Panc1 (cell line): ENCODE measurements at regions not wholly inside any gene's neighbourhood (a gene's known extent, or its start where the extent isn't known, plus 50 kb on each side); places are given as distances from the start of the nearest gene placed in this dataset.

Source experiments
- ATAC-seq: fragments of 200-7000 bp; cut with Tn5 transposase; 2 replicates; pipeline ENCODE4 v1.9.1; 2020; ENCODE audit warnings: mild to moderate bottlenecking, moderate library complexity
- BruUV-seq: library from RNA; stranded (reverse); fragments of 400-500 nt; replicated peaks from 2 replicates; lab custom pipeline; 2021; lab: Mats Ljungman, UMichigan
- CTCF ChIA-PET: fragments of 300-600 bp; sonication (Branson Sonifier 250); formaldehyde crosslinking; loops from one replicate; lab custom pipeline; 2022; ENCODE audit warnings: antibody characterized with exemption; lab: Charles Lee
- POLR2A ChIA-PET: fragments of 300-600 bp; sonication (Branson Sonifier 250); formaldehyde crosslinking; loops from one replicate; lab custom pipeline; 2022; ENCODE audit warnings: antibody characterized with exemption; lab: Charles Lee
- DNase-seq: peaks from one replicate; pipeline ENCODE4 v3.0.0-alpha.2; 2010; ENCODE audit warnings: low read depth, low spot score
- H3K27ac ChIP-seq: 2 replicates; pipeline ENCODE4 v1.5.1; 2011; ENCODE audit warnings: mild to moderate bottlenecking, low read length, inconsistent platforms
- H3K27me3 ChIP-seq: fragments of 200-500 bp; sonication (Bioruptor generic); 2 replicates; pipeline ENCODE4 v1.6.0; 2014; ENCODE audit warnings: low read length, inconsistent platforms; ENCODE audit not compliant: control insufficient read depth, insufficient read depth
- H3K36me3 ChIP-seq: fragments of 200-500 bp; sonication (Bioruptor generic); 2 replicates; pipeline ENCODE4 v1.5.1; 2014; ENCODE audit warnings: inconsistent platforms, mild to moderate bottlenecking, low read length, moderate library complexity; ENCODE audit not compliant: control insufficient read depth, insufficient read depth
- H3K4me1 ChIP-seq: 2 replicates; pipeline ENCODE4 v1.5.1; 2011; ENCODE audit warnings: inconsistent platforms, mild to moderate bottlenecking, low read length, moderate library complexity; ENCODE audit not compliant: control insufficient read depth, insufficient read depth
- H3K4me3 ChIP-seq, 2 experiments: 2 replicates each; pipeline ENCODE4 v1.5.1; 2011 to 2012; ENCODE audit warnings: low read depth in 2 of 2, low read length in 2 of 2, mild to moderate bottlenecking in 2 of 2, inconsistent platforms in 1 of 2, moderate library complexity in 1 of 2
- H3K9me3 ChIP-seq: fragments of 200-500 bp; sonication (Bioruptor generic); 2 replicates; pipeline ENCODE4 v1.5.1; 2014; ENCODE audit warnings: low read depth, mild to moderate bottlenecking, inconsistent platforms, low read length, moderate library complexity; ENCODE audit not compliant: control insufficient read depth, insufficient read depth
- POLR2AphosphoS5 ChIP-seq: IDR thresholded peaks from 2 replicates; pipeline ENCODE4 v1.6.1; 2012; ENCODE audit warnings: mild to moderate bottlenecking, low read depth, low read length, moderate library complexity
- REST ChIP-seq, 2 experiments: IDR thresholded peaks; 2 replicates each; pipeline ENCODE4 v1.6.1; 2011 to 2012; ENCODE audit warnings: low read depth in 2 of 2, control low read depth in 1 of 2, low read length in 1 of 2, mild to moderate bottlenecking in 1 of 2, moderate library complexity in 1 of 2; ENCODE audit not compliant: insufficient read depth in 1 of 2
- SIN3A ChIP-seq: IDR thresholded peaks from 2 replicates; pipeline ENCODE4 v1.6.1; 2012; ENCODE audit warnings: low read depth, mild to moderate bottlenecking, low read length, moderate library complexity, borderline replicate concordance; ENCODE audit not compliant: insufficient read depth
- TCF7L2 ChIP-seq: IDR thresholded peaks from 2 replicates; pipeline ENCODE4 v1.6.1; 2011; ENCODE audit warnings: mild to moderate bottlenecking, low read depth, low read length, inconsistent platforms
- in situ Hi-C: cut with HindIII; loops from 2 replicates; pipeline ENCODE4 v1.10.0; 2016; ENCODE audit warnings: low sequenced_read_pairs, low pct_unique_long_range_greater_than_20kb
- intact Hi-C: fragments of 100-400 bp; cut with micrococcal nuclease; formaldehyde crosslinking; loops from one replicate; pipeline ENCODE4 v1.10.0; 2022; ENCODE audit not compliant: unreplicated experiment
- TF ChIP-seq, protein P1 (sequence below): fragments of 450-650 bp; IDR thresholded peaks from 2 replicates; pipeline ENCODE4 v1.5.1; 2017; ENCODE audit warnings: mild to moderate bottlenecking

DNA sequence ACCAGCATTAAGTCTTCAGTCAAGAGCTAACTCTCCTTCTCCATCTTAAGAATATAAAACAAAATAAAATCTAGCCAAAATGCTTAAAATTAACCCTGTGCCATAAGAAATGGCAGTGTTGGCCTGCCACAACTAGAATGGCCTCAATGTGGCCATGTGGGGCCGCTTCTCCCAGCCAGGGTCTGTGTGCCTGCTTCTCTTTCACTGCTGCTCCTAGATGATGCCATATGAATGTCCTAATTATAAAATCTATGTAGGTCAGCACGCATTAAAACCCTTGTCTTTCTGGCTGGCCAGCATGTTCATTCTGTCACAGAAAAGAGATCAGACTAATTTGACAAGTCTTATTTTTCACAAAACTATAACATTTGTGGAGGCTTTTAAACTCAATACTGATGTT, 102.6 kb downstream of the C6orf118 start:
- CTCF ChIA-PET, result no interaction called here
- H3K27me3 ChIP-seq, result no peaks in the 10 kb centered on the region
- in situ Hi-C loops (no loop called here), intact Hi-C loops (no loop called here)
- H3K4me3 ChIP-seq, result no peak overlapping the region
- POLR2A ChIA-PET, result no interaction called here
- no peaks in the 10 kb centered on the region for H3K9me3 ChIP-seq
- no peak overlapping the region for H3K27ac ChIP-seq
- ATAC-seq, result no peak
- H3K4me1 ChIP-seq, result no peaks in the 10 kb centered on the region
- BruUV-seq, result no TSS peak
- no peak for TF ChIP-seq TCF7L2
- no peak for TF ChIP-seq SIN3A
- TF ChIP-seq, protein P1, sequence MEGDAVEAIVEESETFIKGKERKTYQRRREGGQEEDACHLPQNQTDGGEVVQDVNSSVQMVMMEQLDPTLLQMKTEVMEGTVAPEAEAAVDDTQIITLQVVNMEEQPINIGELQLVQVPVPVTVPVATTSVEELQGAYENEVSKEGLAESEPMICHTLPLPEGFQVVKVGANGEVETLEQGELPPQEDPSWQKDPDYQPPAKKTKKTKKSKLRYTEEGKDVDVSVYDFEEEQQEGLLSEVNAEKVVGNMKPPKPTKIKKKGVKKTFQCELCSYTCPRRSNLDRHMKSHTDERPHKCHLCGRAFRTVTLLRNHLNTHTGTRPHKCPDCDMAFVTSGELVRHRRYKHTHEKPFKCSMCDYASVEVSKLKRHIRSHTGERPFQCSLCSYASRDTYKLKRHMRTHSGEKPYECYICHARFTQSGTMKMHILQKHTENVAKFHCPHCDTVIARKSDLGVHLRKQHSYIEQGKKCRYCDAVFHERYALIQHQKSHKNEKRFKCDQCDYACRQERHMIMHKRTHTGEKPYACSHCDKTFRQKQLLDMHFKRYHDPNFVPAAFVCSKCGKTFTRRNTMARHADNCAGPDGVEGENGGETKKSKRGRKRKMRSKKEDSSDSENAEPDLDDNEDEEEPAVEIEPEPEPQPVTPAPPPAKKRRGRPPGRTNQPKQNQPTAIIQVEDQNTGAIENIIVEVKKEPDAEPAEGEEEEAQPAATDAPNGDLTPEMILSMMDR, result no peak
- no peak for TF ChIP-seq POLR2AphosphoS5
- TF ChIP-seq REST (IDR thresholded peaks at IDR 0.05; ENCODE audit: insufficient read depth in 1 of 2, low read depth in 2 of 2, low read length in 1 of 2), result no peak
- no peaks in the 10 kb centered on the region for H3K36me3 ChIP-seq
- DNase-seq, result no peak

DNA sequence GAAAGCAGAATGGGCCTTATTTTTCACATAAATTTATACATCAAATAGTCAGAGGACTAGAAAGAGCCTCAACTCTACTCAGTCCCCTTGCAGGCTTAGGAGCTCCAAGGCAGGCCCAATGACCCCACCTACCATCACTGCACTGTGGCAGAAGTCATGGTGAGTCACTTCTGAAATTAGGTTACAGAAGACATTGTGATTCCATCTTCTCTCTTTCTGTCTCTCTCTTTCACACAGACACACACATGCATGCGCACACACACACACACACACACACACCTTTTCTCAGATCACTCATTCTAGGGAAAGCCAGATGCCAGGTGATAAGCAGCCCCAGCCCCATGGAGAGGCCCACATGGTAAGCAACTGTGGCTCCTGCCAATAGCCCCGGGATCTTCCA, 103.8 kb downstream of the C6orf118 start:
- in situ Hi-C loops, result no loop called here
- Histone ChIP-seq H3K4me1 (no peaks in the 10 kb centered on the region), H3K36me3 (no peaks in the 10 kb centered on the region), H3K9me3 (no peaks in the 10 kb centered on the region), H3K4me3 (no peak overlapping the region), H3K27me3 (no peaks in the 10 kb centered on the region), H3K27ac (no peak overlapping the region)
- BruUV-seq, result no TSS peak
- DNase-seq (no peak), ATAC-seq (no peak)
- TF ChIP-seq, protein P1, result no peak
- TF ChIP-seq TCF7L2 (no peak), SIN3A (no peak), REST (IDR thresholded peaks at IDR 0.05; ENCODE audit: insufficient read depth in 1 of 2, low read depth in 2 of 2, low read length in 1 of 2) (no peak), POLR2AphosphoS5 (no peak)
- ChIA-PET POLR2A (no interaction called here), CTCF (no interaction called here)
- intact Hi-C loops, result no loop called here
